22Rv1 (cell line): ENCODE measurements at regions not wholly inside any gene's neighbourhood (a gene's known extent, or its start where the extent isn't known, plus 50 kb on each side); places are given as distances from the start of the nearest gene placed in this dataset.

Source experiments
- ZFX ChIP-seq: fragments of 450-650 bp; IDR thresholded peaks from 2 replicates; pipeline ENCODE4 v1.6.1; 2017; ENCODE audit warnings: antibody characterized with exemption, borderline replicate concordance
- TF ChIP-seq, protein P1 (sequence below): fragments of 450-650 bp; IDR thresholded peaks from 2 replicates; pipeline ENCODE4 v1.5.1; 2017; ENCODE audit warnings: mild to moderate bottlenecking

DNA sequence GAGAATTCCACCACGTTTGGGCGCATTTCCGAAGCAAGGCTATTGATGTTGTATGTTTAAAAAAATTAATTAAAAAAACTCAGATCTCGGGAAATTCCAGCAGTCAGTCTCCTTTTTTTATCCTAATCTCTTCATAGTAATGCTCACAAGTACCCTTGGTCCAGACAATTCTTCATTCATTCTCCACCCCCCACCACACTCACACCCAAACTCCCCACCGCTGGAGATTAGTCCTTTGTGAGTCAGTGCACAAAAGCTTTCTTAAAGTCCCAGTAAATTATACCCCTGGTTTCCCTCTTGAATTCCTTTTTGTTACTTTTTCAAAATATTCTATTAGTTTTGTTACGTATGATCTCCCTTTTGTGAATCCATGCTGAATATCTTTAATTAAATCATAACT lies 274.6 kb downstream of the ZNF536 start:
- TF ChIP-seq, protein P1, sequence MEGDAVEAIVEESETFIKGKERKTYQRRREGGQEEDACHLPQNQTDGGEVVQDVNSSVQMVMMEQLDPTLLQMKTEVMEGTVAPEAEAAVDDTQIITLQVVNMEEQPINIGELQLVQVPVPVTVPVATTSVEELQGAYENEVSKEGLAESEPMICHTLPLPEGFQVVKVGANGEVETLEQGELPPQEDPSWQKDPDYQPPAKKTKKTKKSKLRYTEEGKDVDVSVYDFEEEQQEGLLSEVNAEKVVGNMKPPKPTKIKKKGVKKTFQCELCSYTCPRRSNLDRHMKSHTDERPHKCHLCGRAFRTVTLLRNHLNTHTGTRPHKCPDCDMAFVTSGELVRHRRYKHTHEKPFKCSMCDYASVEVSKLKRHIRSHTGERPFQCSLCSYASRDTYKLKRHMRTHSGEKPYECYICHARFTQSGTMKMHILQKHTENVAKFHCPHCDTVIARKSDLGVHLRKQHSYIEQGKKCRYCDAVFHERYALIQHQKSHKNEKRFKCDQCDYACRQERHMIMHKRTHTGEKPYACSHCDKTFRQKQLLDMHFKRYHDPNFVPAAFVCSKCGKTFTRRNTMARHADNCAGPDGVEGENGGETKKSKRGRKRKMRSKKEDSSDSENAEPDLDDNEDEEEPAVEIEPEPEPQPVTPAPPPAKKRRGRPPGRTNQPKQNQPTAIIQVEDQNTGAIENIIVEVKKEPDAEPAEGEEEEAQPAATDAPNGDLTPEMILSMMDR: no peak
- TF ChIP-seq ZFX: no peak
